Heart left ventricle (tissue), 16 donors: ENCODE measurements at regions not wholly inside any gene's neighbourhood (a gene's known extent, or its start where the extent isn't known, plus 50 kb on each side); places are given as distances from the start of the nearest gene placed in this dataset.

Experiments
- ATAC-seq, 4 donors: fragments of 200-7000 bp; cut with Tn5 transposase; one replicate each; pipeline ENCODE4 v1.9.1; 2020 to 2022; ENCODE audit warnings: moderate library complexity in 4 of 4, mild to moderate bottlenecking in 3 of 4, moderate number of reproducible peaks in 1 of 4
- DNase-seq, 5 donors: peaks; one replicate each; pipeline ENCODE4 v3.0.0-alpha.2; 2020
- H3K27ac ChIP-seq, 12 donors: fragments of 200-600 bp; sonication (generic) in 4 of 12; one replicate each; pipeline versions ENCODE4 v1.5.0 to v1.8.0; 2016 to 2022; ENCODE audit warnings: mild to moderate bottlenecking in 2 of 12
- H3K27me3 ChIP-seq, 9 donors: fragments of 200-600 bp; sonication (generic) in 2 of 9; one replicate each; pipeline versions ENCODE4 v1.5.1 to v1.8.0; 2016 to 2022; ENCODE audit warnings: mild to moderate bottlenecking in 3 of 9
- H3K36me3 ChIP-seq, 9 donors: fragments of 200-600 bp; sonication (generic) in 2 of 9; one replicate each; pipeline versions ENCODE4 v1.5.0 to v1.8.0; 2018 to 2022; ENCODE audit warnings: mild to moderate bottlenecking in 2 of 9
- H3K4me1 ChIP-seq, 12 donors: fragments of 200-600 bp; sonication (generic) in 4 of 12; one replicate each; pipeline versions ENCODE4 v1.5.0 to v1.8.0; 2016 to 2022; ENCODE audit warnings: mild to moderate bottlenecking in 3 of 12
- H3K4me3 ChIP-seq, 12 donors: fragments of 200-600 bp; sonication (generic) in 4 of 12; one replicate each; pipeline versions ENCODE4 v1.5.0 to v1.8.0; 2017 to 2022; ENCODE audit warnings: mild to moderate bottlenecking in 9 of 12, moderate library complexity in 4 of 12
- H3K9me3 ChIP-seq, 12 donors: fragments of 200-600 bp; sonication (generic) in 4 of 12; one replicate each; pipeline versions ENCODE4 v1.5.0 to v1.8.0; 2016 to 2022; ENCODE audit warnings: mild to moderate bottlenecking in 1 of 12
- CTCF ChIP-seq, 12 donors: fragments of 200-600 bp; sonication (generic) in 4 of 12; IDR thresholded peaks; one replicate each; pipeline versions ENCODE4 v1.5.0 to v1.8.0; 2018 to 2022; ENCODE audit warnings: antibody characterized with exemption in 12 of 12, mild to moderate bottlenecking in 5 of 12
- POLR2A ChIP-seq, 2 donors: fragments of 450-650 bp; IDR thresholded peaks; one replicate each; pipeline ENCODE4 v1.6.1; 2017; ENCODE audit warnings: antibody characterized with exemption in 2 of 2, mild to moderate bottlenecking in 2 of 2, moderate library complexity in 2 of 2
- WGBS, 4 donors: extraction: QIAGEN DNeasy Blood & Tissue Kit in 2 of 4; methylation state at CpG; one replicate each; pipeline versions ENCODE4 v1.1.5 to v1.1.7; 2013 to 2018; 5-methylcytosine and 5-hydroxymethylcytosine counted together
- intact Hi-C, 10 donors: fragments of 100-400 bp; cut with DNase I; formaldehyde crosslinking; loops; one replicate each; pipeline versions ENCODE4 v1.11.1 to v1.14.2; 2022
- donor health status: ischemic (EF 13 %, LVEDD 7.1; RV severe dilation, severe dysfunction).
- donor health status: healthy with polysubstance abuse.
- donor health status: DM: no; HTN: yes; CAD: no.
- donor health status: DM: no; HTN: no; CAD: no.
- donor health status: ischemic (EF 25% LVEDD 6.9; RV normal size, moderate dysfunction).
- donor health status: ischemic (EF 25% LVEDD 5.7; RV mildly dilated, moderate dysfunction).
- donor health status: healthy.
- donor health status: DM: yes; HTN: yes; CAD: no.
- donor health status: ischemic (EF 35%, LVEDD 5.7; RV mildly dilated, moderate dysfunction).
- donor health status: nonischemic (EF 11% LVEDD 7.7; RV severe dilation, severe dysfunction).
- donor health status: DM: yes; HTN: yes; CAD: no.
- donor health status: PGD.
- donor health status: ischemic (EF 29% LVEDD 5.4; RV normal size, mild dysfunction).
- donor health status: nonischemic (EF 23%, LVEDD 6.1; RV moderate dilation, normal function).

- H3K9me3 ChIP-seq: no peaks in the 10 kb centered on the region
- H3K36me3 ChIP-seq: no peaks in the 10 kb centered on the region
- intact Hi-C loops: no loop called here
- no peak for ATAC-seq
- H3K4me3 ChIP-seq: no peak overlapping the region
- no peak for DNase-seq
- H3K4me1 ChIP-seq: no peaks in the 10 kb centered on the region
- WGBS, 4 donors: 95 to 100% (median 97%) methylated on average over 1 of the region's 1 CpG
- no peak overlapping the region for H3K27ac ChIP-seq
- peaks cover 0 to 3% (median 0%) of the 10 kb centered on the region in 9 donors for H3K27me3 ChIP-seq
- TF ChIP-seq POLR2A (IDR thresholded peaks at IDR 0.05) (no peak), CTCF (IDR thresholded peaks at IDR 0.05) (no peak)
Measured at GRCh38 chr9:90310521-90310876, 332.1 kb downstream of the DIRAS2 start.

- TF ChIP-seq POLR2A (IDR thresholded peaks at IDR 0.05) (no peak), CTCF (IDR thresholded peaks at IDR 0.05) (no peak)
- WGBS, 4 donors: 78 to 83% (median 80%) methylated on average over 7 of the region's 7 CpGs
- H3K9me3 ChIP-seq: no peaks in the 10 kb centered on the region
- no peak for DNase-seq
- no peak overlapping the region for H3K27ac ChIP-seq
- ATAC-seq: no peak
- intact Hi-C loops: no loop called here
- no peaks in the 10 kb centered on the region for H3K36me3 ChIP-seq
- H3K4me1 ChIP-seq: no peaks in the 10 kb centered on the region
- peaks cover 0 to 3% (median 0%) of the 10 kb centered on the region in 9 donors for H3K27me3 ChIP-seq
- H3K4me3 ChIP-seq: no peak overlapping the region
Measured at GRCh38 chr9:90311811-90312210, 330.8 kb downstream of the DIRAS2 start.

- H3K4me3 ChIP-seq: no peak overlapping the region
- WGBS, 4 donors: 27 to 43% (median 31%) methylated on average over 1 of the region's 1 CpG
- peaks cover 0 to 5% (median 0%) of the 10 kb centered on the region in 9 donors for H3K27me3 ChIP-seq
- H3K9me3 ChIP-seq: no peaks in the 10 kb centered on the region
- TF ChIP-seq POLR2A (IDR thresholded peaks at IDR 0.05) (no peak), CTCF (IDR thresholded peaks at IDR 0.05) (no peak)
- H3K27ac ChIP-seq: no peak overlapping the region
- intact Hi-C loops: no loop called here
- H3K36me3 ChIP-seq: no peaks in the 10 kb centered on the region
- H3K4me1 ChIP-seq: no peaks in the 10 kb centered on the region
- ATAC-seq (no peak), DNase-seq (no peak)
Measured at GRCh38 chr9:90322296-90322695, 320.3 kb downstream of the DIRAS2 start.

- Histone ChIP-seq H3K4me3 (no peak overlapping the region), H3K27me3 (peaks cover 0 to 10% (median 0%) of the 10 kb centered on the region in 9 donors), H3K4me1 (no peaks in the 10 kb centered on the region), H3K36me3 (no peaks in the 10 kb centered on the region), H3K9me3 (no peaks in the 10 kb centered on the region), H3K27ac (no peak overlapping the region)
- intact Hi-C loops: no loop called here
- 44 to 56% (median 53%) methylated on average over 6 of the region's 6 CpGs for WGBS, 4 donors
- ATAC-seq (no peak), DNase-seq (no peak)
- TF ChIP-seq POLR2A (IDR thresholded peaks at IDR 0.05) (no peak), CTCF (IDR thresholded peaks at IDR 0.05) (no peak)
Measured at GRCh38 chr9:90325913-90326653, 316.5 kb downstream of the DIRAS2 start.
